Esophagus squamous epithelium (tissue), 5 donors: ENCODE measurements at regions not wholly inside any gene's neighbourhood (a gene's known extent, or its start where the extent isn't known, plus 50 kb on each side); places are given as distances from the start of the nearest gene placed in this dataset.
A peak's percentile ranks its signal among the peaks of the same experiment; 100 is the strongest.
"Not testable (repeated sequence)": the region's sequence is repeated elsewhere in the genome, so short reads cannot be mapped to it uniquely, and the experiment has no call there.

Source experiments
- DNase-seq: peaks from one replicate; lab custom pipeline; 2025; lab: John Stamatoyannopoulos, UW
- H3K27ac ChIP-seq, 4 donors: fragments of 200-600 bp; sonication (generic); one replicate each; pipeline ENCODE4 v1.5.1; 2016 to 2019; ENCODE audit warnings: mild to moderate bottlenecking in 1 of 4
- H3K27me3 ChIP-seq, 4 donors: fragments of 200-600 bp; sonication (generic); 1 replicate in 3 of 4; 2 replicates in 1 of 4; pipeline versions ENCODE4 v1.5.1 to v1.6.0; 2017 to 2021; ENCODE audit warnings: antibody characterized with exemption in 1 of 4
- H3K36me3 ChIP-seq, 3 donors: fragments of 200-600 bp; sonication (generic); one replicate each; pipeline ENCODE4 v1.5.1; 2016 to 2019
- H3K4me1 ChIP-seq, 3 donors: fragments of 200-600 bp; sonication (generic); one replicate each; pipeline ENCODE4 v1.5.1; 2017 to 2019
- H3K4me3 ChIP-seq, 4 donors: fragments of 200-600 bp; sonication (generic); 1 replicate in 3 of 4; 2 replicates in 1 of 4; pipeline ENCODE4 v1.5.1; 2016 to 2019; ENCODE audit warnings: mild to moderate bottlenecking in 2 of 4, moderate library complexity in 1 of 4
- H3K9me3 ChIP-seq, 3 donors: fragments of 200-600 bp; sonication (generic); one replicate each; pipeline ENCODE4 v1.5.1; 2016 to 2019
- CTCF ChIP-seq, 6 experiments: fragments of 450-650 bp in 4 of 6; fragments of 200-600 bp in 2 of 6; sonication (generic) in 2 of 6; IDR thresholded peaks; one replicate each; pipeline ENCODE4 v1.5.1; 2016 to 2019; ENCODE audit warnings: antibody characterized with exemption in 6 of 6, mild to moderate bottlenecking in 4 of 6, moderate library complexity in 4 of 6
- POLR2A ChIP-seq, 4 donors: fragments of 450-650 bp; IDR thresholded peaks; one replicate each; pipeline ENCODE4 v1.6.1; 2017; ENCODE audit warnings: antibody characterized with exemption in 4 of 4, mild to moderate bottlenecking in 4 of 4, moderate library complexity in 3 of 4
- WGBS, 2 donors: methylation state at CpG; one replicate each; pipeline ENCODE4 v1.1.5; 2018; 5-methylcytosine and 5-hydroxymethylcytosine counted together
- intact Hi-C: fragments of 100-400 bp; cut with DNase I; formaldehyde crosslinking; loops from one replicate; pipeline ENCODE4 v1.15.0; 2022
- donor health status: DM: yes; HTN: yes; CAD: no.

- TF ChIP-seq CTCF (IDR thresholded peaks at IDR 0.05) (no peak), POLR2A (IDR thresholded peaks at IDR 0.05) (no peak)
- H3K27me3 ChIP-seq: no peaks in the 10 kb centered on the region
- DNase-seq: no peak
- H3K4me1 ChIP-seq: no peaks in the 10 kb centered on the region
- no peaks in the 10 kb centered on the region for H3K9me3 ChIP-seq
- no peak overlapping the region for H3K27ac ChIP-seq
- no peak overlapping the region for H3K4me3 ChIP-seq
- no peaks in the 10 kb centered on the region for H3K36me3 ChIP-seq
- 78 to 88% methylated on average over 6 of the region's 6 CpGs for WGBS, 2 donors
- intact Hi-C loops: loop anchor here (10.0 kb wide), 1 partner anchor 56 kb away; no protein-coding TSS in a partner anchor
Measured at GRCh38 chr21:17118638-17119384, 394.0 kb upstream of the CXADR start.

GRCh38 chr21:17119466-17120297 lies 393.2 kb upstream of the CXADR start:
- TF ChIP-seq CTCF (IDR thresholded peaks at IDR 0.05): no peak
- no peak for TF ChIP-seq POLR2A (IDR thresholded peaks at IDR 0.05)
- Histone ChIP-seq H3K9me3 (no peaks in the 10 kb centered on the region), H3K36me3 (no peaks in the 10 kb centered on the region), H3K27me3 (no peaks in the 10 kb centered on the region), H3K4me3 (no peak overlapping the region), H3K27ac (no peak overlapping the region), H3K4me1 (no peaks in the 10 kb centered on the region)
- no peak for DNase-seq
- WGBS, 2 donors: 80 to 82% methylated on average over 9 of the region's 9 CpGs
- intact Hi-C loops: loop anchor here (10.0 kb wide), 1 partner anchor 55 kb away; no protein-coding TSS in a partner anchor

- H3K36me3 ChIP-seq, H3K27ac ChIP-seq, H3K4me1 ChIP-seq, H3K27me3 ChIP-seq, H3K4me3 ChIP-seq, DNase-seq, H3K9me3 ChIP-seq, intact Hi-C loops: not testable (repeated sequence)
- WGBS, 2 donors: 60 to 65% methylated on average over 2 of the region's 2 CpGs
Measured at GRCh38 chr21:17127395-17127794, 385.4 kb upstream of the CXADR start.

- Histone ChIP-seq H3K36me3 (no peaks in the 10 kb centered on the region), H3K27me3 (no peaks in the 10 kb centered on the region), H3K27ac (no peak overlapping the region), H3K4me3 (no peak overlapping the region), H3K4me1 (peaks cover 0 to 9% (median 0%) of the 10 kb centered on the region in 3 donors), H3K9me3 (no peaks in the 10 kb centered on the region)
- DNase-seq: no peak
- WGBS, 2 donors: 24 to 33% methylated on average over 5 of the region's 5 CpGs
- intact Hi-C loops: no loop called here
- no peak for TF ChIP-seq CTCF (IDR thresholded peaks at IDR 0.05)
- no peak for TF ChIP-seq POLR2A (IDR thresholded peaks at IDR 0.05)
Measured at GRCh38 chr21:17128132-17128531, 384.7 kb upstream of the CXADR start.

DNA sequence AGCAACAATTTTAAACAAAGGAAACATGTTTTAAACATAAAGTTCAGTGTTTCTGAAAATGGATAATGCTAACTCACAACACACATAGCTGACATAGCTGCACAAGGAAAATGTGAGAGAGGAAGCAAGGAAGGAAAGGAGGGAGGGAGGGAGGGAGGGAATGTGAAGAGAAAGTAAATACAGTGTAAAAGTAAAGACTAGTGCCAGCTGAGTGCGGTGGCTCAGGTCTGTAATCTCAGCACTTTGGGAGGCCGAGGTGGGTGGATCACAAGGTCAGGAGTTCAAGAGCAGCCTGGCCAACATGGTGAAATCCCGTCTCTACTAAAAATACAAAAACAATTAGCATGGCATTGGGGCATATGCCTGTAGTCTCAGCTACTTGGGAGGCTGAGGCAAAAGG lies 373.7 kb upstream of the CXADR start:
- WGBS, 2 donors: 40 to 57% methylated on average over 3 of the region's 3 CpGs
- H3K27ac ChIP-seq, intact Hi-C loops, H3K9me3 ChIP-seq, DNase-seq, H3K27me3 ChIP-seq, H3K36me3 ChIP-seq, H3K4me1 ChIP-seq: not testable (repeated sequence)
- H3K4me3 ChIP-seq: peak overlapping the region in 3 of 4 donors; percentile 18 to 51 (median 30)

DNA sequence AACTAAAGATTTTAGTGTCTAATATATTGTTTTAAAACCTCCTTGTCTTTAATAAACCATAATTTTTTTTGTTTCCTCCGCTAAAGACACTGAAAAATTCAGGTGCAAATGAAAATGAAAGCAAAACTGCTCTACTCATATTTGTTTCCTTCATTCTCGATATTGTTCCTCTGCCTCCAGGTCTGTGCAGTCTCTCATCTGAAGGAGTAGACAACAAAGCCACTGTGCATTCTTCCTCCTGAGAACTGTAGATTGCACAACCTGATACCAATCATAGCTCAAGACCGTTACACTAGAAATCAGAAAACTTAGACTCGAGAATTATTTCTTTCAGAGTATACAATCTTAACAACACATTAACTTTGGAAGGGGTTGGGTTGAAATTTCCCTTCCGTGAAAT lies 373.1 kb upstream of the CXADR start:
- no peak overlapping the region for H3K27ac ChIP-seq
- DNase-seq: no peak

More for the DNA sequence above, 373.1 kb upstream of the CXADR start:
- 49 to 60% methylated on average over 5 of the region's 5 CpGs for WGBS, 2 donors
- H3K4me3 ChIP-seq: peak overlapping the region in 3 of 4 donors; percentile 18 to 51 (median 30)
- H3K4me1 ChIP-seq: no peaks in the 10 kb centered on the region
- TF ChIP-seq CTCF (IDR thresholded peaks at IDR 0.05): no peak
- no peak for TF ChIP-seq POLR2A (IDR thresholded peaks at IDR 0.05)
- intact Hi-C loops: no loop called here
- no peaks in the 10 kb centered on the region for H3K9me3 ChIP-seq
- H3K36me3 ChIP-seq: no peaks in the 10 kb centered on the region
- no peaks in the 10 kb centered on the region for H3K27me3 ChIP-seq
